GM19467 (cell line): ENCODE measurements at regions not wholly inside any gene's neighbourhood (a gene's known extent, or its start where the extent isn't known, plus 50 kb on each side); places are given as distances from the start of the nearest gene placed in this dataset.
"Not testable (repeated sequence)": the region's sequence is repeated elsewhere in the genome, so short reads cannot be mapped to it uniquely, and the experiment has no call there.

Source experiments
- ATAC-seq: cut with Tn5 transposase; IDR thresholded peaks from one replicate; pipeline ENCODE4 v1.9.1; 2021; ENCODE audit warnings: mild to moderate bottlenecking, moderate library complexity; ENCODE audit not compliant: unreplicated experiment

DNA sequence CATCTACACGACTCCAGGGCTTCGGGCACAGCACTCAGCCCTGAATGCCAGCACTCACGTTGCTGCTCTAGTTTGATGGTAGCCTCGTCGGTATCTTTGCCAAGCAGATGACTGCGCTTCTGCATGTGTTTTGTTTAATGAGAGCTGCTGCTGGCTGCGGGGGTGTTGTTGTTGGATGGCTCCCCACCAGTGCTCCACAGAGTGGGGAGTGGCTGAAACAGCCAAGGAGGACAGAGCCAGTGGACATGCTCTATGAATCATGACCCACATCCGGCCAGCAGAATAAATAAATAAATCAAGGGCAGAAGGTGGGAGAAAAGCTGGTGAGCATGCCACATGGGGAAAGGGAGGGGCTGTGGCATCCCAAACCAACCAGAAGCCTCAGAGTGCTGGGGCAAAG lies 131.2 kb upstream of the SOX11 start:
- ATAC-seq: no peak

DNA sequence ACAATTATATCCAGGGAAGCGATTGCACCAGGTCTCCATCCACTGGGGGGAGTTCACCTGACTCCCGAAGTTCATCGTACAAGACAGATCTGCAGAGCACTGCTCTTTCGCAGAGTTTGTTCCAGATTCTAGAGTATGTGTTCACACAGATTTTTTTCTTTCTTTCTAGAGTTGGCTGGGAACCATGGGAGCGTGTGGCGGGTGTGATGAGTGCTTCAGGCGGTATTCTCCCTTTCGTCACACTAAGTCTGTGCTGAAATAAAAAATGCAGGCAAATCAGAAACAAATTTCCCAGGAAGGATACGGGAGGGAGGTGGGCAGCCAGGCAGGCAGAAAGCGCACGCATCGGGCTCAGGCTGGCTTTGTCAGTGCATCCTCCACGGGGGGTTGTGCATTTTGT lies 129.8 kb upstream of the SOX11 start:
- ATAC-seq: no peak

GRCh38 chr2:5562865-5563264 lies 129.3 kb upstream of the SOX11 start:
- ATAC-seq: no peak

DNA sequence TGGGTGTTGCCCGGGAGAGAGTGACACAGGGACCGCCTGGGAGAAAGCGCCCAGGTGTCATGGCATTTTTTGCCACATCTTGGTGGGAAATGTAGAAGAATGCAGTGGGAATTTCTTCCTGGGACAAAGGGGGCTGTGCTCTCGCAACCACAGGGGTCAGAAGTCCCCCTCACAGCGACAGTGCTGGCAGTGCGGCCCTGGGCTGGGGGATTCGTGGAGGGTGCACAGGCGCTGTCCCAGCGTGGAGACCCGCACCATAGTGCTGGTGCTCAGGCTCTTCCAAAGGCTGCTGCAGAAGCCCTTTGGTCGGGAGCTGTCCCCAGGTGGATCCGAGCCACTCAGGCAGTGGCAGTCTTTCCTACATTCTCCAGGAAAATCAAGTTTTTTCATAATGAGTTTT lies 128.8 kb upstream of the SOX11 start:
- ATAC-seq: no peak

GRCh38 chr2:5569256-5569655 lies 122.9 kb upstream of the SOX11 start:
- no peak for ATAC-seq

- ATAC-seq: no peak
Observed at GRCh38 chr2:5576015-5576414, 116.2 kb upstream of the SOX11 start.

GRCh38 chr2:5587766-5588165 lies 104.4 kb upstream of the SOX11 start:
- no peak for ATAC-seq

- ATAC-seq: no peak
Observed at GRCh38 chr2:5588601-5589000, 103.6 kb upstream of the SOX11 start.

DNA sequence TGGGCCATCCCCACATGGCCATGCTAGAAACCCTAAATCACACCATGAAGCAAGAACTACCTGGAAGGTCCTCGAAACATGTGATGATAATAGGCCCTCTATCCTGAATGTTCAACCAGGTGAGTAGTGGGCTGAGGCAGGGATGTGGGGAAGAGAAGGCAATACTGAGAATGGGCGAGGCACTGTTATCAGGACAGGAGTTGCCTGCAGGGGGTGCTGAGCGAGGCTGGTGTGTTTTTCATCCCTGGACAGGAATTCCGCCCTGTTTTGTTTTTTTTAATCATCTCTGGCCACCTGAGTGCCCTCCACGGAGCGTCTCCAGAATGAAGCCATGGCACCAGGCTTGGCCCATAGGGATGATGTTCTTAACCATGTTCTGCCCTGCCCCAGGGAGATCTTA lies 103.0 kb upstream of the SOX11 start:
- ATAC-seq: no peak

DNA sequence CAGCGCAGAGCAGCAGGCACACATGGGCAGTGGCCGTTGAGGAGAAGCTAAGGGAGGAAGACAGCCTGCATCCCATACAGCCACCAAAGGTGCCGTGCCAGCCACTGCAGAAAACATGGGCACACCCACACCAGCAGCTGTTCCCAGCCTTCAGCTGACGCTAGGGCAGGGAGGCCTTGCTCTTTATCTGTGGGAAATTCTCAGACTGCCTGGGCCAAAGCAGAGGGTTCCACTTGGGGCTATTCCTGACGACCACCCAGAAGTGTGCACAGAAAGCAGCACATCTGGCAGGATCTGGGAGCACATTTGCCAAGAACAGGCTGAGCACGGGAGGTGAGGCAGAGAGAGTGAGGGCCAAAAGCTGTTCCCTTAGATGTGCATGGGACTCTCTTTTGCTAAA lies 101.3 kb upstream of the SOX11 start:
- ATAC-seq: no peak

DNA sequence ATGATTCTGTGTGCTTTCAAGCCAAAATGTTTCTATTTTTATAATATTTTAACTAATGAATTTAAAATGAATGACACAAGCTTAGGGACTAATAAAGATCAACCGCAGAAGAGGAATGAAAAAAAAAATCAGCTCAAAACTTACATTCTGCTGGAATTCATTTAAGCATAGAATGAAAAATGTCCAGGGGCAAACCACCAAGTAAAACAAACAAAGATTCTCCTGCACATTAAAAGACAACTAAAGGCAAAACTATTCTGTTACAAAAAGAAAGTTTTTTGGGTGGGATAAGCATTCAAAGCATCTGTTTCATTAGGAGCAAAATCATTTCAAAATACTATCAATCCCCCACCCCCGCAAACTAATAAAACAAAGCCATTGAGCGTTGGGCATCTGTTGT lies 99.3 kb upstream of the SOX11 start:
- no peak for ATAC-seq

DNA sequence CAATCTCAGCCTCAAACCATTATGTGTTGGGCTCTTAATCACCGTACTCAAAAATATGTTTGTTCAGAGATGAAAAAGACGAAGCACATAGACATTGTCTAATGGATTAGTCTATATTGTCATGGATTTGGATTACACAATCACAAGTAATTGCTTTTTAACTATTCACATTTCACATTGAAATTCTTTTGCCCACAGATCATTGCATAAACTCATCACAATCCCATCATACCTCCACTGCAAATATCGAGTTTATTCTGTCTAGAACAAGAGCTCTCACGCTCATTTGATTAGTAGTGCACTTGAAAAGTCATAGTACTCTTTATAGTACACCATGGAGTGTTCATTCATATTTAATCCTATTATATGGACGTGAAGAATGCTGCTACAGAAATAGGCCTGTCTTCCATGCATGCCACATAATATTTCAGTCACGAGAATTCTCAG lies 97.9 kb upstream of the SOX11 start:
- no peak for ATAC-seq

- ATAC-seq: no peak
Observed at GRCh38 chr2:5596868-5597267, 95.3 kb upstream of the SOX11 start.

- ATAC-seq: no peak
Observed at GRCh38 chr2:5598156-5598555, 94.0 kb upstream of the SOX11 start.

DNA sequence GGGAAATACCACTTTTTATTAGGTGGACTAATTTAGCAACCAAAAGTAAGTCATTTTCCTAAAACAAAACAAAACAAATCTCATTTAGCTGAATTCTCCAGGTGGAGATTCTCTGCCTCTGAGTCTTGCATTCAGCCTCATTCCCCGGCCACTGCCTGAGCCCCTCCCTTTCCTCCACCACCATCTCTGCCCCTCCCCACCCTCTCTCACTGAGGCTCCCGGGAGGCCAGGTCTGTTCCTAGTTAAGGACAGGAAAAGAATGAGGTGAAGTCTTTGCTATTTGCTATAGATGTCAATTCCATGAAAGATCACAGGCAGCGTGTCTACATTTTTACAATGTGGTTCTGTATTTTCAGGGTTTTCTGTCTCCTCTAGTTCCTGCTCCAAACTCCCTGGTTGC lies 83.0 kb upstream of the SOX11 start:
- no peak for ATAC-seq

- ATAC-seq: no peak
Observed at GRCh38 chr2:5612666-5613065, 79.5 kb upstream of the SOX11 start.

- ATAC-seq: no peak
Observed at GRCh38 chr2:5616019-5616418, 76.2 kb upstream of the SOX11 start.

GRCh38 chr2:5617358-5617757 lies 74.8 kb upstream of the SOX11 start:
- ATAC-seq: no peak

- ATAC-seq: no peak
Observed at GRCh38 chr2:5617796-5618195, 74.4 kb upstream of the SOX11 start.

DNA sequence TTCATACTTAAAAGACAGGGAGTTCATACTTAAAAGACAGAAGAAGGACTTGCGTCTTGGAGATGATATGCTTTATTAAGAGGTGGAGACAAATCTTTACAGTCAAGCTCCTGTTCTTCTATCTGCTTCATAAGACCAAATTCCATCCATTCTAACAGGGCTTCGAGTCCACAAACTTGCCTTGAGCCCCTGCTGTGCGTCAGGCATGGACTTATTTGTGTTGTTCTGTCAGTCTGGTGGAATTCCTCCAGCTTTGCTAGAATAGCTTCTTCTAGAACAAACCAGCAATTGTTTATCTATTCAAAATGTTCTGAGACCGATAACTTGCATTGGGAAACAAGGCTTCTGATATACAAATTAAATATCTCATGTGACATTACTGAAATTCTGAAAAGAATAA lies 73.9 kb upstream of the SOX11 start:
- ATAC-seq: no peak

- ATAC-seq: not testable (repeated sequence)
Observed at GRCh38 chr2:5625556-5626065, 66.6 kb upstream of the SOX11 start.

DNA sequence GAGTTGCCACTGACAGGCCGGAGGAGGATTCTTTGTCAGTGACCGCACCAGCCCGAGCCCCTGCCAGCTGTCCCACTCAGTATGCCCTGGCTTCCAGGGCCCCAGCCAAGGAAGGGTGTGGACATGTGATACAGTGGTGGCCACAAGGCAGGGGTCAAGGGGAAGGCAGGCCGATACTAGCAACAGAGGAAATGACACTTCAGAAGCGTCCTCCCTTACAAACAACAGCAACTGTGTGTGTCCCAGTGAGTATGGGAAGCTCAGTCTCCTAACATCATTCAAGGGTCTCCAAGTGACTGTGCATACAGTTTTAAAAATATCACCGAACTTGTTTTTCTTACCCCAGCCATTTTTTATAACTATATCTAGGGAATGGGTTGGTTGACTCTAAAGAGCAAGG lies 63.7 kb upstream of the SOX11 start:
- not testable (repeated sequence) for ATAC-seq

- not testable (repeated sequence) for ATAC-seq
Observed at GRCh38 chr2:5629510-5629909, 62.7 kb upstream of the SOX11 start.

DNA sequence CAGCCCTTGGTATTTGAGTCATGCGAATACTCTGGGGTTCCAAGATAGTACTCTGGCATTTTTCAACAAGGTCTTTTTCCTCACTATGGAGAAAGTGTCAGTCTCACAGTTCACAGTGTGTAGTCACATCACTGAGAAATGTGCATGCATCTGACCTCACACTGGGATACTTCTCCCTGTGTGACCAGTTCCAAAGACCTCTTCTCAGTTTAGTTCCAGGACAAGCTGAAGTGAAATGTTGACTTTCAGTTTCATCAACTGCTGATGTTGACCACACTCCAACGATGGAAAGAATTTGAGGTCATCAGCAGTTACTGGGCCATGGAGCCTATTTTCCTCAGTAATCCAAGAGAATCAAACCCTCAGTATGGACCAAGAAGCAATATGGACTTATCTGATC lies 55.1 kb upstream of the SOX11 start:
- not testable (repeated sequence) for ATAC-seq
